Midbrain (tissue), 1 donor: ENCODE measurements at regions not wholly inside any gene's neighbourhood (a gene's known extent, or its start where the extent isn't known, plus 50 kb on each side); places are given as distances from the start of the nearest gene placed in this dataset.

Experiments
- DNase-seq: peaks from one replicate; lab custom pipeline; 2025; lab: John Stamatoyannopoulos, UW

- DNase-seq = no peak
Observed at GRCh38 chr4:110675426-110675825, 52.5 kb upstream of the PITX2 start.

- DNase-seq = no peak
Observed at GRCh38 chr4:110676241-110676640, 53.4 kb upstream of the PITX2 start.

GRCh38 chr4:110678517-110679227 is 55.8 kb upstream of the PITX2 start:
- no peak for DNase-seq

GRCh38 chr4:110680265-110680664 is 57.4 kb upstream of the PITX2 start:
- DNase-seq = no peak

GRCh38 chr4:110681381-110681780 is 58.5 kb upstream of the PITX2 start:
- no peak for DNase-seq

- no peak for DNase-seq
Observed at GRCh38 chr4:110682311-110682710, 59.4 kb upstream of the PITX2 start.

GRCh38 chr4:110683601-110684000 is 60.7 kb upstream of the PITX2 start:
- DNase-seq = no peak

- no peak for DNase-seq
Observed at GRCh38 chr4:110702326-110702725, 79.4 kb upstream of the PITX2 start.

- no peak for DNase-seq
Observed at GRCh38 chr4:110704748-110705439, 82.0 kb upstream of the PITX2 start.

GRCh38 chr4:110705440-110705782 is 82.5 kb upstream of the PITX2 start:
- no peak for DNase-seq

- no peak for DNase-seq
Observed at GRCh38 chr4:110710070-110710469, 87.2 kb upstream of the PITX2 start.

GRCh38 chr4:110712486-110712885 is 89.6 kb upstream of the PITX2 start:
- DNase-seq = no peak

GRCh38 chr4:110730318-110730717 is 107.4 kb upstream of the PITX2 start:
- DNase-seq = no peak

- DNase-seq = no peak
Observed at GRCh38 chr4:110733901-110734300, 111.0 kb upstream of the PITX2 start.

- no peak for DNase-seq
Observed at GRCh38 chr4:110735686-110736085, 112.8 kb upstream of the PITX2 start.

GRCh38 chr4:110737931-110738330 is 115.1 kb upstream of the PITX2 start:
- no peak for DNase-seq

GRCh38 chr4:110742143-110742542 is 119.3 kb upstream of the PITX2 start:
- no peak for DNase-seq

GRCh38 chr4:110748071-110748470 is 125.2 kb upstream of the PITX2 start:
- DNase-seq = no peak

- DNase-seq = no peak
Observed at GRCh38 chr4:110751183-110751582, 128.3 kb upstream of the PITX2 start.

- no peak for DNase-seq
Observed at GRCh38 chr4:110751986-110752385, 129.1 kb upstream of the PITX2 start.

GRCh38 chr4:110753466-110753865 is 130.6 kb upstream of the PITX2 start:
- no peak for DNase-seq

- no peak for DNase-seq
Observed at GRCh38 chr4:110754716-110755115, 131.8 kb upstream of the PITX2 start.

GRCh38 chr4:110769578-110769977 is 146.7 kb upstream of the PITX2 start:
- no peak for DNase-seq

GRCh38 chr4:110770353-110770752 is 147.5 kb upstream of the PITX2 start:
- DNase-seq = no peak
